GM23338 (cell line): ENCODE measurements at regions not wholly inside any gene's neighbourhood (a gene's known extent, or its start where the extent isn't known, plus 50 kb on each side); places are given as distances from the start of the nearest gene placed in this dataset.

Experiments
- CREB1 ChIP-seq: fragments of 250-450 bp; sonication (Bioruptor Pico); IDR thresholded peaks from 2 replicates; pipeline ENCODE4 v1.5.0; 2020; ENCODE audit warnings: low read depth, mild to moderate bottlenecking, moderate library complexity
- EZH2 ChIP-seq: fragments of 200-600 bp; sonication (generic); IDR thresholded peaks from one replicate; pipeline ENCODE4 v1.8.0; 2017; ENCODE audit warnings: antibody characterized with exemption, mild to moderate bottlenecking, low read depth; ENCODE audit not compliant: unreplicated experiment
- EZH2phosphoT487 ChIP-seq: fragments of 200-600 bp; sonication (generic); IDR thresholded peaks from one replicate; pipeline ENCODE4 v1.8.1; 2018; ENCODE audit warnings: antibody characterized with exemption; ENCODE audit not compliant: unreplicated experiment
- JUNB ChIP-seq: IDR thresholded peaks from one replicate; pipeline ENCODE4 v1.6.1; 2016; ENCODE audit warnings: antibody characterized with exemption; ENCODE audit not compliant: unreplicated experiment
- NANOG ChIP-seq: IDR thresholded peaks from 2 replicates; pipeline ENCODE4 v1.6.1; 2016; ENCODE audit warnings: antibody characterized with exemption, borderline replicate concordance
- POLR2AphosphoS5 ChIP-seq: IDR thresholded peaks from 2 replicates; pipeline ENCODE4 v1.6.1; 2016; ENCODE audit warnings: antibody characterized with exemption, low read depth
- REST ChIP-seq: IDR thresholded peaks from one replicate; pipeline ENCODE4 v1.6.1; 2018; ENCODE audit warnings: antibody characterized with exemption; ENCODE audit not compliant: unreplicated experiment
- STAT1 ChIP-seq: IDR thresholded peaks from one replicate; pipeline ENCODE4 v1.6.1; 2016; ENCODE audit warnings: antibody characterized with exemption; ENCODE audit not compliant: unreplicated experiment
- ZNF114 ChIP-seq: fragments of 250-450 bp; sonication (Bioruptor Pico); IDR thresholded peaks from 2 replicates; pipeline ENCODE4 v1.5.0; 2020; ENCODE audit warnings: mild to moderate bottlenecking, moderate library complexity
- ZNF462 ChIP-seq: fragments of 250-450 bp; sonication (Bioruptor Pico); IDR thresholded peaks from 2 replicates; pipeline ENCODE4 v1.5.0; 2020; ENCODE audit warnings: mild to moderate bottlenecking, moderate library complexity
- TF ChIP-seq, protein P1 (sequence below), 2 experiments: fragments of 200-600 bp in 1 of 2; sonication (generic) in 1 of 2; conservative IDR thresholded peaks; 2 replicates each; pipeline versions ENCODE4 v1.5.1 to v1.6.1; 2016 to 2017; ENCODE audit warnings: antibody characterized with exemption in 2 of 2, low read depth in 2 of 2, mild to moderate bottlenecking in 2 of 2, moderate library complexity in 1 of 2

DNA sequence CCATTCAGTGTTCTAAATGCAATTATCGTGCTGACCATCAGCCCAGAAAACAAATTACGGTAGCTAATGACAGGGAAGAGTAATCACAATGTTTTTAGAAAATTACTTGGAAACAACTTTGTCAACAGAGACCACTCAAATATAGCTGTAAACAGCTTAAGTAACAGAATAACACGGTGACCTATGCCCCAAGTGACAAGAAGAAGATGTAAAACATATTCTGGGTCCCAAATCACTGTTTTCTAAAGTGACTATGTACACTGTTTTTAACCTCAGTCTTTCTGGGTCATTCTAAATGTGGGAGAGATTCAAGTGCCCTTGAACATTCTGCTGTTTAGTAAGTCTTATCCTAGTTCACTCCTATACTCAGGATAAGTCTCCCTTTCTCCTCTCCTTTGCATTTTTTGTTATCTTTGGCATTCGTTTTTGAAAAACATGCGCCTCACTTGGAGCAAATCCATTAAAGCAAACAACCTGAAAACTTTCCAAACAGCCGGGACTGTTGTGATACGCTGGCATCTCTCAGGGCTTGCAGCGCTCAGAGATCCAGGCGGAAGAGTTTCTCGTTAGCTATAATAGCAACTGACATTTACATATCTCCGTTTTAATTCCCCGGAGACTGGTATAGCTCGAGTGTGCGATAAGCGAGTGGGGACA is 114.5 kb upstream of the SOX4 start:
- TF ChIP-seq POLR2AphosphoS5 (no peak), EZH2 (no peak), STAT1 (no peak), REST (no peak), ZNF462 (CRISPR knock-in tag) (no peak), EZH2phosphoT487 (no peak), JUNB (no peak), CREB1 (no peak), NANOG (no peak), ZNF114 (CRISPR knock-in tag) (no peak)
- TF ChIP-seq, protein P1, sequence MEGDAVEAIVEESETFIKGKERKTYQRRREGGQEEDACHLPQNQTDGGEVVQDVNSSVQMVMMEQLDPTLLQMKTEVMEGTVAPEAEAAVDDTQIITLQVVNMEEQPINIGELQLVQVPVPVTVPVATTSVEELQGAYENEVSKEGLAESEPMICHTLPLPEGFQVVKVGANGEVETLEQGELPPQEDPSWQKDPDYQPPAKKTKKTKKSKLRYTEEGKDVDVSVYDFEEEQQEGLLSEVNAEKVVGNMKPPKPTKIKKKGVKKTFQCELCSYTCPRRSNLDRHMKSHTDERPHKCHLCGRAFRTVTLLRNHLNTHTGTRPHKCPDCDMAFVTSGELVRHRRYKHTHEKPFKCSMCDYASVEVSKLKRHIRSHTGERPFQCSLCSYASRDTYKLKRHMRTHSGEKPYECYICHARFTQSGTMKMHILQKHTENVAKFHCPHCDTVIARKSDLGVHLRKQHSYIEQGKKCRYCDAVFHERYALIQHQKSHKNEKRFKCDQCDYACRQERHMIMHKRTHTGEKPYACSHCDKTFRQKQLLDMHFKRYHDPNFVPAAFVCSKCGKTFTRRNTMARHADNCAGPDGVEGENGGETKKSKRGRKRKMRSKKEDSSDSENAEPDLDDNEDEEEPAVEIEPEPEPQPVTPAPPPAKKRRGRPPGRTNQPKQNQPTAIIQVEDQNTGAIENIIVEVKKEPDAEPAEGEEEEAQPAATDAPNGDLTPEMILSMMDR (conservative IDR thresholded peaks at IDR 0.05; ENCODE audit: low read depth in 2 of 2), result no peak
